ENCODE measurements at regions not wholly inside any gene's neighbourhood (a gene's known extent, or its start where the extent isn't known, plus 50 kb on each side); places are given as distances from the start of the nearest gene placed in this dataset.

DNA sequence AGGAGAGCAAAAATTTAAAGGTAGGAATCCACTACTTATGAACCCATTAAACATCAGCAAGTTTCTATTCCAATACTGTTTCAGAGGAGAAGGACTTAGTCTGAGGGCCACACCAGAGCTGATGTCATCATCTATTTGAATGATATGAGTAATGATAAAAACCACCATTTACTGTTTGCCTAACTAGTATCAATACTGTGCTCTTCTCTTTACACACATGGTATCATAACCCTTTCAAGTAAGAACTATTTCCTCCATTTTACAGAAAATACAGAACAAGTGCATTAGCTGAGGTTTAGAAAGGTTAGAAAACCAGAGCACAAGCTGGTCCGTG lies 651.3 kb upstream of the KIRREL3 start:
- H3K4me2 ChIP-seq (ENCODE audit: low read depth, low read length, poor library complexity, severe bottlenecking) = no peak overlapping the region
- no peaks in the 10 kb centered on the region for H3K9me2 ChIP-seq (replicated peaks; ENCODE audit: low read depth, low read length)
- TF ChIP-seq, protein P1, sequence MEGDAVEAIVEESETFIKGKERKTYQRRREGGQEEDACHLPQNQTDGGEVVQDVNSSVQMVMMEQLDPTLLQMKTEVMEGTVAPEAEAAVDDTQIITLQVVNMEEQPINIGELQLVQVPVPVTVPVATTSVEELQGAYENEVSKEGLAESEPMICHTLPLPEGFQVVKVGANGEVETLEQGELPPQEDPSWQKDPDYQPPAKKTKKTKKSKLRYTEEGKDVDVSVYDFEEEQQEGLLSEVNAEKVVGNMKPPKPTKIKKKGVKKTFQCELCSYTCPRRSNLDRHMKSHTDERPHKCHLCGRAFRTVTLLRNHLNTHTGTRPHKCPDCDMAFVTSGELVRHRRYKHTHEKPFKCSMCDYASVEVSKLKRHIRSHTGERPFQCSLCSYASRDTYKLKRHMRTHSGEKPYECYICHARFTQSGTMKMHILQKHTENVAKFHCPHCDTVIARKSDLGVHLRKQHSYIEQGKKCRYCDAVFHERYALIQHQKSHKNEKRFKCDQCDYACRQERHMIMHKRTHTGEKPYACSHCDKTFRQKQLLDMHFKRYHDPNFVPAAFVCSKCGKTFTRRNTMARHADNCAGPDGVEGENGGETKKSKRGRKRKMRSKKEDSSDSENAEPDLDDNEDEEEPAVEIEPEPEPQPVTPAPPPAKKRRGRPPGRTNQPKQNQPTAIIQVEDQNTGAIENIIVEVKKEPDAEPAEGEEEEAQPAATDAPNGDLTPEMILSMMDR (conservative IDR thresholded peaks at IDR 0.05; ENCODE audit: low read length) = no peak
- TF ChIP-seq EZH2phosphoT487 (IDR thresholded peaks at IDR 0.05; ENCODE audit: borderline replicate concordance) = no peak
- no peaks in the 10 kb centered on the region for H3K4me1 ChIP-seq (ENCODE audit: insufficient read depth, low read length, poor library complexity, severe bottlenecking)
- H3K36me3 ChIP-seq (ENCODE audit: insufficient read depth, low read length) = no peaks in the 10 kb centered on the region
- H3K27me3 ChIP-seq (ENCODE audit: insufficient read depth, low read length, poor library complexity, severe bottlenecking) = no peaks in the 10 kb centered on the region
- H3K4me3 ChIP-seq (ENCODE audit: low read length, poor library complexity, severe bottlenecking) = no peak overlapping the region
- no peaks in the 10 kb centered on the region for H3K9me3 ChIP-seq (ENCODE audit: insufficient read depth, low read depth, low read length)
- H3F3A ChIP-seq (ENCODE audit: low read depth) = no peaks in the 10 kb centered on the region
- H4K20me1 ChIP-seq (ENCODE audit: insufficient read depth, low read length, poor library complexity, severe bottlenecking) = no peaks in the 10 kb centered on the region
- H3K9ac ChIP-seq (ENCODE audit: low read depth, low read length, poor library complexity, severe bottlenecking) = no peak overlapping the region
- H3K79me2 ChIP-seq (ENCODE audit: insufficient read depth, low read length) = no peaks in the 10 kb centered on the region
- no peak overlapping the region for H2AFZ ChIP-seq (ENCODE audit: low read length)

DNA sequence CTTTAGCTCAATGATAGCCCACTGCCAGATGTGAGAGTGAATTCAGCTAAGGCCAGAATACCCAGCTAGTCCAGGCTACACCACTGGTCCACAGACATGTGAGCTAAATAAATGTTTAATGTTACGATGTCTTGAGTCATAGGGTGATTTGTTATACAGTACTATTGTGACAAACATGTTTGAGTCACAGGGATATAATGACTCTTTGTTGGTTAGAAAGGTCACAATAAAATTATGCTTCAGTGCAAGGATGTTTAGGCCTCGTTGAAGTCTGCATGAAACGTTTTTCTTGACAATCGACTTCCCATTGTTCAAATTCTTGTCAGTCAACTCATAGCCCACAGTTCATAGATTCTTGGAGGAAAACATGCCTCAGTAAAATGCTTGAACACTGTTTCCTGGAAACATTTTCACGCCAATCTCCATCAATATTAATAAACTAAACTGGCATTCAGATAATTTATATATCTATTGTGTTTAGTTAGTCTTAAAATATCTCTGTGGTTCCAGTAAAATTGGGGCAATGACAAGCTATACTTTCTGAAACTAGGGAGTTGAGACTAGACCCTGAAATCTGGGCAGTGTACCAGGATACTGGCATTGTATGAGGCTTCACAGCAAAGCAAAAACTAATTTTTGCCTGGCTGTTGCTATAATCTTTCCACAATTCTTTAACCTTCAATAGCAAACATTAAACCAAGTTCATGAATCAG lies 650.8 kb upstream of the KIRREL3 start:
- no peak for TF ChIP-seq EZH2phosphoT487 (IDR thresholded peaks at IDR 0.05; ENCODE audit: borderline replicate concordance)
- TF ChIP-seq, protein P1 (conservative IDR thresholded peaks at IDR 0.05; ENCODE audit: low read length) = no peak
- Histone ChIP-seq H3K4me3 (ENCODE audit: low read length, poor library complexity, severe bottlenecking) (no peak overlapping the region), H3K36me3 (ENCODE audit: insufficient read depth, low read length) (no peaks in the 10 kb centered on the region), H3K27me3 (ENCODE audit: insufficient read depth, low read length, poor library complexity, severe bottlenecking) (no peaks in the 10 kb centered on the region), H3K4me2 (ENCODE audit: low read depth, low read length, poor library complexity, severe bottlenecking) (no peak overlapping the region), H3K9ac (ENCODE audit: low read depth, low read length, poor library complexity, severe bottlenecking) (no peak overlapping the region), H3K9me3 (ENCODE audit: insufficient read depth, low read depth, low read length) (no peaks in the 10 kb centered on the region), H3K4me1 (ENCODE audit: insufficient read depth, low read length, poor library complexity, severe bottlenecking) (no peaks in the 10 kb centered on the region), H3K79me2 (ENCODE audit: insufficient read depth, low read length) (no peaks in the 10 kb centered on the region), H3F3A (ENCODE audit: low read depth) (no peaks in the 10 kb centered on the region), H4K20me1 (ENCODE audit: insufficient read depth, low read length, poor library complexity, severe bottlenecking) (no peaks in the 10 kb centered on the region), H3K9me2 (replicated peaks; ENCODE audit: low read depth, low read length) (no peaks in the 10 kb centered on the region), H2AFZ (ENCODE audit: low read length) (no peak overlapping the region)

DNA sequence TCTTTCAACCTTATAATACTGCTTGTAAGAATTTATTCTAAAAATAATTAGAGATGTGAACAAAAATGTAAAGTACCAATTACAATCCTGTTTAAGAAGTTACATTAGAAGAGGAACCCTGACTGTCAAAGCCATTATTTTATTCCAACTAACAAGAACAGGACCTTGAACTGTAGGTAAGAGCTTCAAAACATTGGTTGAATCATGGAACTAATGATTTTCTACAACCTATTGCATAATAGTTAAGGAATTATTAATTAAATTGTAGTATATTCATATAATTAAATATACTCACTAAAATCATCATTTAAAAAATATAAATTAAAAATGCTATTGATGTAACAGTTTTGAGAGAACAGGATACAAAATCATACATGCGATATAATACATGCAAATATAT lies 649.4 kb upstream of the KIRREL3 start:
- Histone ChIP-seq H3K9me2 (replicated peaks; ENCODE audit: low read depth, low read length) (no peaks in the 10 kb centered on the region), H2AFZ (ENCODE audit: low read length) (no peak overlapping the region), H3K9me3 (ENCODE audit: insufficient read depth, low read depth, low read length) (no peaks in the 10 kb centered on the region), H3K4me1 (ENCODE audit: insufficient read depth, low read length, poor library complexity, severe bottlenecking) (no peaks in the 10 kb centered on the region), H3F3A (ENCODE audit: low read depth) (no peaks in the 10 kb centered on the region), H3K79me2 (ENCODE audit: insufficient read depth, low read length) (no peaks in the 10 kb centered on the region), H3K36me3 (ENCODE audit: insufficient read depth, low read length) (no peaks in the 10 kb centered on the region), H4K20me1 (ENCODE audit: insufficient read depth, low read length, poor library complexity, severe bottlenecking) (no peaks in the 10 kb centered on the region), H3K9ac (ENCODE audit: low read depth, low read length, poor library complexity, severe bottlenecking) (no peak overlapping the region), H3K4me3 (ENCODE audit: low read length, poor library complexity, severe bottlenecking) (no peak overlapping the region), H3K27me3 (ENCODE audit: insufficient read depth, low read length, poor library complexity, severe bottlenecking) (no peaks in the 10 kb centered on the region), H3K4me2 (ENCODE audit: low read depth, low read length, poor library complexity, severe bottlenecking) (no peak overlapping the region)
- TF ChIP-seq EZH2phosphoT487 (IDR thresholded peaks at IDR 0.05; ENCODE audit: borderline replicate concordance) = no peak
- TF ChIP-seq, protein P1 (conservative IDR thresholded peaks at IDR 0.05; ENCODE audit: low read length) = no peak
